C1 segment of cervical spinal cord (tissue), 14 donors: ENCODE measurements at regions not wholly inside any gene's neighbourhood (a gene's known extent, or its start where the extent isn't known, plus 50 kb on each side); places are given as distances from the start of the nearest gene placed in this dataset.

Experiments
- DNase-seq, 14 donors: peaks; one replicate each; lab custom pipeline; 2025; lab: John Stamatoyannopoulos, UW

- peak in 3 of 14 donors; percentile 11 to 62 (median 13) for DNase-seq
Observed at GRCh38 chr10:3241274-3241921, 68.8 kb upstream of the PITRM1 start.

- no peak for DNase-seq
Observed at GRCh38 chr10:3239920-3240894, 67.6 kb upstream of the PITRM1 start.

- DNase-seq, result peak in 8 of 14 donors; percentile 2 to 62 (median 28)
Observed at GRCh38 chr10:3239066-3239919, 66.7 kb upstream of the PITRM1 start.

- DNase-seq, result no peak
Observed at GRCh38 chr10:3238115-3238871, 65.7 kb upstream of the PITRM1 start.

GRCh38 chr10:3237530-3237929 is 64.9 kb upstream of the PITRM1 start:
- no peak for DNase-seq

- no peak for DNase-seq
Observed at GRCh38 chr10:3236644-3237404, 64.2 kb upstream of the PITRM1 start.

GRCh38 chr10:3235996-3236510 is 63.5 kb upstream of the PITRM1 start:
- no peak for DNase-seq

GRCh38 chr10:3235395-3235794 is 62.8 kb upstream of the PITRM1 start:
- DNase-seq, result no peak

GRCh38 chr10:3233486-3233990 is 61.0 kb upstream of the PITRM1 start:
- no peak for DNase-seq

GRCh38 chr10:3231951-3232730 is 59.6 kb upstream of the PITRM1 start:
- no peak for DNase-seq

GRCh38 chr10:3229815-3230214 is 57.2 kb upstream of the PITRM1 start:
- no peak for DNase-seq

GRCh38 chr10:3228629-3228945 is 56.0 kb upstream of the PITRM1 start:
- DNase-seq, result no peak

GRCh38 chr10:3226960-3227744 is 54.6 kb upstream of the PITRM1 start:
- DNase-seq, result no peak

- no peak for DNase-seq
Observed at GRCh38 chr10:3225561-3225960, 53.0 kb upstream of the PITRM1 start.

- no peak for DNase-seq
Observed at GRCh38 chr10:3224241-3224640, 51.7 kb upstream of the PITRM1 start.

GRCh38 chr10:3222626-3223025 is 50.0 kb upstream of the PITRM1 start:
- DNase-seq, result no peak
